ENCODE measurements at regions not wholly inside any gene's neighbourhood (a gene's known extent, or its start where the extent isn't known, plus 50 kb on each side); places are given as distances from the start of the nearest gene placed in this dataset.

- in situ Hi-C loops (cut with HindIII; ENCODE audit: low sequenced_read_pairs), result no loop called here
These were observed 96.9 kb upstream of the KCNJ16 start for GRCh38 chr17:69978056-69978646.

- in situ Hi-C loops (cut with HindIII; ENCODE audit: low sequenced_read_pairs), result no loop called here
These were observed 93.6 kb upstream of the KCNJ16 start for GRCh38 chr17:69981441-69981840.

GRCh38 chr17:69995476-69995875, 79.5 kb upstream of the KCNJ16 start:
- in situ Hi-C loops (cut with HindIII; ENCODE audit: low sequenced_read_pairs), result no loop called here

GRCh38 chr17:69997332-69997731, 77.7 kb upstream of the KCNJ16 start:
- in situ Hi-C loops (cut with HindIII; ENCODE audit: low sequenced_read_pairs), result no loop called here

- in situ Hi-C loops (cut with HindIII; ENCODE audit: low sequenced_read_pairs), result no loop called here
These were observed 75.8 kb upstream of the KCNJ16 start for GRCh38 chr17:69999253-69999652.

GRCh38 chr17:70006159-70006558, 68.9 kb upstream of the KCNJ16 start:
- in situ Hi-C loops (cut with HindIII; ENCODE audit: low sequenced_read_pairs), result no loop called here

GRCh38 chr17:70011750-70012149, 63.3 kb upstream of the KCNJ16 start:
- in situ Hi-C loops (cut with HindIII; ENCODE audit: low sequenced_read_pairs), result no loop called here

GRCh38 chr17:70013911-70014310, 61.1 kb upstream of the KCNJ16 start:
- in situ Hi-C loops (cut with HindIII; ENCODE audit: low sequenced_read_pairs), result no loop called here

GRCh38 chr17:70017112-70017511, 57.9 kb upstream of the KCNJ16 start:
- in situ Hi-C loops (cut with HindIII; ENCODE audit: low sequenced_read_pairs), result no loop called here

GRCh38 chr17:70017941-70018340, 57.1 kb upstream of the KCNJ16 start:
- in situ Hi-C loops (cut with HindIII; ENCODE audit: low sequenced_read_pairs), result no loop called here

GRCh38 chr17:70021726-70022125, 53.3 kb upstream of the KCNJ16 start:
- in situ Hi-C loops (cut with HindIII; ENCODE audit: low sequenced_read_pairs), result no loop called here

GRCh38 chr17:70022175-70022574, 52.9 kb upstream of the KCNJ16 start:
- in situ Hi-C loops (cut with HindIII; ENCODE audit: low sequenced_read_pairs), result no loop called here

- in situ Hi-C loops (cut with HindIII; ENCODE audit: low sequenced_read_pairs), result no loop called here
These were observed 50.8 kb upstream of the KCNJ16 start for GRCh38 chr17:70024253-70024652.
